Endothelial cell of umbilical vein (primary cell): ENCODE measurements at regions not wholly inside any gene's neighbourhood (a gene's known extent, or its start where the extent isn't known, plus 50 kb on each side); places are given as distances from the start of the nearest gene placed in this dataset.

ENCODE experiments used
- BruUV-seq: library from RNA; stranded (reverse); fragments of 400-500 nt; replicated peaks from 2 replicates; lab custom pipeline; 2021; lab: Mats Ljungman, UMichigan
- CTCF ChIA-PET: fragments of 300-600, 350-600 bp; sonication (Branson Sonifier 250); formaldehyde crosslinking; loops from one replicate; lab custom pipeline; 2021; ENCODE audit warnings: antibody characterized with exemption, inconsistent platforms; lab: Charles Lee
- POLR2A ChIA-PET: fragments of 300-600, 350-600 bp; sonication (Branson Sonifier 250); formaldehyde crosslinking; loops from one replicate; lab custom pipeline; 2021; ENCODE audit warnings: antibody characterized with exemption, inconsistent platforms; lab: Charles Lee
- DNase-seq: peaks from one replicate; pipeline ENCODE4 v3.0.0-alpha.2; 2011; ENCODE audit warnings: low read depth, low spot score
- FAIRE-seq: peaks from 2 replicates; lab custom pipeline; 2011; peaks lifted over from hg19 to GRCh38; lab: Jason Lieb, UNC
- H2AFZ ChIP-seq: 2 replicates; pipeline ENCODE4 v1.6.0; 2012; ENCODE audit warnings: low read depth, low read length, control low read depth, inconsistent platforms
- H3K27ac ChIP-seq: 2 replicates; pipeline ENCODE4 v1.5.1; 2011; ENCODE audit warnings: low read depth, mild to moderate bottlenecking, control low read depth, low read length, moderate library complexity; ENCODE audit not compliant: insufficient read depth
- H3K27me3 ChIP-seq, 2 experiments: 2 replicates each; pipeline versions ENCODE4 v1.6.0 to v1.6.1; 2011; ENCODE audit warnings: low read length in 2 of 2, mixed read lengths in 1 of 2; ENCODE audit not compliant: control insufficient read depth in 2 of 2, insufficient read depth in 2 of 2
- H3K36me3 ChIP-seq, 2 experiments: 2 replicates in 1 of 2; 3 replicates in 1 of 2; pipeline ENCODE4 v1.5.1; 2011; ENCODE audit warnings: low read length in 2 of 2, mild to moderate bottlenecking in 1 of 2, moderate library complexity in 1 of 2; ENCODE audit not compliant: control insufficient read depth in 2 of 2, insufficient read depth in 2 of 2; ENCODE audit errors: extremely low read depth in 1 of 2
- H3K4me1 ChIP-seq: 3 replicates; pipeline ENCODE4 v1.5.1; 2011; ENCODE audit warnings: mild to moderate bottlenecking, low read length; ENCODE audit not compliant: control insufficient read depth, insufficient read depth; ENCODE audit errors: extremely low read depth
- H3K4me2 ChIP-seq: 2 replicates; pipeline ENCODE4 v1.6.1; 2011; ENCODE audit warnings: low read length, control low read depth, mixed read lengths; ENCODE audit not compliant: insufficient read depth
- H3K4me3 ChIP-seq, 3 experiments: fragments of 200-600 bp in 1 of 3; sonication (generic), shearing (Covaris generic) in 1 of 3; replicated peaks in 1 of 3; 2 replicates each; pipeline ENCODE4 v1.5.1; 2011 to 2016; ENCODE audit warnings: control low read depth in 3 of 3, low read length in 3 of 3, mild to moderate bottlenecking in 2 of 3, inconsistent platforms in 1 of 3, low read depth in 1 of 3, moderate library complexity in 1 of 3; ENCODE audit not compliant: insufficient read depth in 1 of 3
- H3K79me2 ChIP-seq: 2 replicates; pipeline ENCODE4 v1.6.0; 2012; ENCODE audit warnings: low read length, inconsistent platforms; ENCODE audit not compliant: control insufficient read depth, insufficient read depth
- H3K9ac ChIP-seq: replicated peaks from 2 replicates; pipeline ENCODE3; 2011; ENCODE audit warnings: low read length, control low read depth; ENCODE audit not compliant: insufficient read depth; ENCODE audit errors: extremely low read depth
- H3K9me1 ChIP-seq: replicated peaks from 3 replicates; pipeline ENCODE4 v1.6.0; 2011; ENCODE audit warnings: mild to moderate bottlenecking, low read length; ENCODE audit not compliant: control insufficient read depth, insufficient read depth; ENCODE audit errors: extremely low read depth
- H3K9me3 ChIP-seq: replicated peaks from 2 replicates; pipeline ENCODE4 v1.5.1; 2012; ENCODE audit warnings: low read length, inconsistent platforms; ENCODE audit not compliant: control insufficient read depth, insufficient read depth
- H4K20me1 ChIP-seq: replicated peaks from 2 replicates; pipeline ENCODE3; 2011; ENCODE audit warnings: mild to moderate bottlenecking, low read length; ENCODE audit not compliant: control insufficient read depth, insufficient read depth; ENCODE audit errors: extremely low read depth
- CTCF ChIP-seq, 2 donors: IDR thresholded peaks; 1 replicate in 1 of 2; 2 replicates in 1 of 2; pipeline ENCODE4 v1.5.1; 2011; ENCODE audit warnings: low read length in 2 of 2, mild to moderate bottlenecking in 2 of 2, moderate library complexity in 2 of 2, control low read depth in 1 of 2, inconsistent platforms in 1 of 2, low read depth in 1 of 2; ENCODE audit not compliant: insufficient read depth in 1 of 2; ENCODE audit errors: extremely low read depth in 1 of 2
- EZH2 ChIP-seq: IDR thresholded peaks from 2 replicates; pipeline ENCODE4 v1.6.1; 2012; ENCODE audit warnings: borderline replicate concordance, low read depth, mild to moderate bottlenecking, moderate library complexity, low read length, inconsistent platforms; ENCODE audit not compliant: severe bottlenecking
- FOS ChIP-seq: IDR thresholded peaks from 2 replicates; pipeline ENCODE4 v1.6.1; 2011; ENCODE audit warnings: mild to moderate bottlenecking, low read length, moderate library complexity, borderline replicate concordance; ENCODE audit not compliant: insufficient read depth
- GATA2 ChIP-seq: IDR thresholded peaks from 2 replicates; pipeline ENCODE4 v1.7.0; 2011; ENCODE audit warnings: low read depth, mild to moderate bottlenecking, moderate library complexity, mixed read lengths, low read length; ENCODE audit not compliant: insufficient read length, insufficient read depth
- JUN ChIP-seq: IDR thresholded peaks from 2 replicates; pipeline ENCODE4 v1.6.1; 2011; ENCODE audit warnings: borderline replicate concordance, low read depth; ENCODE audit not compliant: insufficient read length, insufficient read depth
- MAX ChIP-seq: IDR thresholded peaks from 2 replicates; pipeline ENCODE4 v1.6.1; 2011; ENCODE audit not compliant: insufficient read depth, insufficient read length
- MYC ChIP-seq: IDR thresholded peaks from one replicate; pipeline ENCODE4 v1.6.1; 2011; ENCODE audit warnings: mild to moderate bottlenecking, low read depth, low read length
- POLR2A ChIP-seq: IDR thresholded peaks from 2 replicates; pipeline ENCODE4 v1.6.1; 2012; ENCODE audit warnings: low read depth, mild to moderate bottlenecking, control low read depth, low read length
- POLR2AphosphoS5 ChIP-seq: IDR thresholded peaks from 2 replicates; pipeline ENCODE4 v1.6.1; 2012; ENCODE audit warnings: low read depth, mild to moderate bottlenecking, control low read depth, low read length, moderate library complexity; ENCODE audit not compliant: insufficient read depth
- dilution Hi-C: fragments of 300-500 bp; cut with MboI; formaldehyde crosslinking; loops from one replicate; pipeline ENCODE4 v1.15.0; 2019; ENCODE audit warnings: low sequenced_read_pairs; ENCODE audit not compliant: extremely low pct_ligation_motif_present
- intact Hi-C: fragments of 100-400 bp; cut with micrococcal nuclease; formaldehyde crosslinking; loops from one replicate; pipeline ENCODE4 v1.10.0; 2022

DNA sequence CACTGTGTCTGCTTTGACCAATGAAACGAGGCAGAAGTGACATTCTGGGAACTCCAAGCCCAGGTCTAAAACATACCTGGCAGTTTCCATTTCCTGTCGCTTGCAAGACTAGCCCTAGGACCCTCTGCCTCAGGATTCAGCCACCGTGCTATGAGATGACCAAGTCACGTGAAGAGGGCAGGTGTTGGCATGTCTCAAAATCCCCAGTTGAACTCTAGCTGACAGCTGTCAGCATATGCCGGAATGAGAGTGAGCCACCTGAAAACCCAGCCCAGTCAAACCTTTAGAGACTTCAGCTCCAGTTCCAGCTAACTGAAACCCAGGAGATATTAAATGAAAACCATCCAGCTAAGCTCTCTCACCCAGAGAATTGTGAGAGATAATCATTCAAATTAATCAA lies 89.9 kb upstream of the PPP1R3A start:
- no peaks in the 10 kb centered on the region for H3K36me3 ChIP-seq
- no peaks in the 10 kb centered on the region for H3K4me1 ChIP-seq
- H3K4me2 ChIP-seq = no peak overlapping the region
- H4K20me1 ChIP-seq = no peaks in the 10 kb centered on the region
- H3K9ac ChIP-seq = no peak overlapping the region
- dilution Hi-C loops = no loop called here
- no peaks in the 10 kb centered on the region for H3K79me2 ChIP-seq
- POLR2A ChIA-PET = no interaction called here
- H2AFZ ChIP-seq = no peak overlapping the region
- no peak overlapping the region for H3K27ac ChIP-seq
- no peak for DNase-seq
- CTCF ChIA-PET = interaction anchor here (1.5 kb wide), 1 partner anchor 18 kb away, joined by 6 read pairs; no protein-coding TSS in a partner anchor
- no peaks in the 10 kb centered on the region for H3K9me1 ChIP-seq
- intact Hi-C loops = no loop called here
- peaks cover 0 to 2% of the 10 kb centered on the region in 2 experiments for H3K27me3 ChIP-seq
- H3K4me3 ChIP-seq = no peak overlapping the region
- H3K9me3 ChIP-seq = no peaks in the 10 kb centered on the region
- BruUV-seq = no TSS peak
- no peak for FAIRE-seq
- TF ChIP-seq POLR2A (no peak), EZH2 (no peak), CTCF (IDR thresholded peaks at IDR 0.05; ENCODE audit: extremely low read depth in 1 of 2, insufficient read depth in 1 of 2, low read depth in 1 of 2, low read length in 2 of 2) (no peak), JUN (no peak), POLR2AphosphoS5 (no peak), FOS (no peak), GATA2 (no peak), MAX (no peak), MYC (no peak)
